DMS153 (cell line): ENCODE measurements at regions not wholly inside any gene's neighbourhood (a gene's known extent, or its start where the extent isn't known, plus 50 kb on each side); places are given as distances from the start of the nearest gene placed in this dataset.

ENCODE experiments used
- DNase-seq: peaks from one replicate; lab custom pipeline; 2025; lab: John Stamatoyannopoulos, UW

- no peak for DNase-seq
Measured at GRCh38 chr19:31092274-31092673, 257.0 kb downstream of the TSHZ3 start.

GRCh38 chr19:31089681-31090080 is 259.6 kb downstream of the TSHZ3 start:
- no peak for DNase-seq

- no peak for DNase-seq
Measured at GRCh38 chr19:31085125-31085524, 264.1 kb downstream of the TSHZ3 start.

- DNase-seq = no peak
Measured at GRCh38 chr19:31083105-31083504, 266.1 kb downstream of the TSHZ3 start.

- no peak for DNase-seq
Measured at GRCh38 chr19:31075146-31075655, 274.0 kb downstream of the TSHZ3 start.

- DNase-seq = no peak
Measured at GRCh38 chr19:31074199-31075125, 274.8 kb downstream of the TSHZ3 start.

GRCh38 chr19:31073485-31074198 is 275.6 kb downstream of the TSHZ3 start:
- no peak for DNase-seq

GRCh38 chr19:31072451-31072850 is 276.8 kb downstream of the TSHZ3 start:
- DNase-seq = no peak

- no peak for DNase-seq
Measured at GRCh38 chr19:31071136-31071855, 277.9 kb downstream of the TSHZ3 start.

GRCh38 chr19:31070146-31071065 is 278.8 kb downstream of the TSHZ3 start:
- no peak for DNase-seq

GRCh38 chr19:31068268-31068667 is 281.0 kb downstream of the TSHZ3 start:
- DNase-seq = no peak

- no peak for DNase-seq
Measured at GRCh38 chr19:31066385-31066784, 282.9 kb downstream of the TSHZ3 start.

- DNase-seq = no peak
Measured at GRCh38 chr19:31064491-31064890, 284.7 kb downstream of the TSHZ3 start.

- no peak for DNase-seq
Measured at GRCh38 chr19:31058676-31059340, 290.4 kb downstream of the TSHZ3 start.

GRCh38 chr19:31057476-31057875 is 291.8 kb downstream of the TSHZ3 start:
- no peak for DNase-seq

- no peak for DNase-seq
Measured at GRCh38 chr19:31055454-31055853, 293.8 kb downstream of the TSHZ3 start.

- no peak for DNase-seq
Measured at GRCh38 chr19:31054430-31054829, 294.8 kb downstream of the TSHZ3 start.

GRCh38 chr19:31049431-31049830 is 299.8 kb downstream of the TSHZ3 start:
- no peak for DNase-seq

GRCh38 chr19:31046024-31046423 is 303.2 kb downstream of the TSHZ3 start:
- no peak for DNase-seq

- no peak for DNase-seq
Measured at GRCh38 chr19:31041461-31041860, 307.8 kb downstream of the TSHZ3 start.

- DNase-seq = no peak
Measured at GRCh38 chr19:31039151-31039550, 310.1 kb downstream of the TSHZ3 start.
